ENCODE measurements at regions not wholly inside any gene's neighbourhood (a gene's known extent, or its start where the extent isn't known, plus 50 kb on each side); places are given as distances from the start of the nearest gene placed in this dataset.

GRCh38 chr5:125152461-125153189 lies 406.2 kb upstream of the ZNF608 start:
- no peak for FAIRE-seq
- H3K27ac ChIP-seq (ENCODE audit: extremely low read length, insufficient read depth, low read length) = no peak overlapping the region
- in situ Hi-C loops (cut with HindIII; ENCODE audit: extremely low pct_ligation_motif_present, low pct_unique_long_range_greater_than_20kb) = no loop called here
- no peaks in the 10 kb centered on the region for H3K36me3 ChIP-seq (replicated peaks in 1 of 2; ENCODE audit: control insufficient read depth in 1 of 2, insufficient read depth in 2 of 2, low read length in 2 of 2)
- ChIA-PET POLR2A (no interaction called here), CTCF (ENCODE audit: low intra/inter-chr PET ratio, low total read pairs) (no interaction called here)
- no peak for ATAC-seq
- H3K4me1 ChIP-seq (ENCODE audit: insufficient read depth, low read length) = no peaks in the 10 kb centered on the region
- no peak overlapping the region for H2AFZ ChIP-seq (ENCODE audit: low read length)
- no TSS peak for BruUV-seq (replicated peaks)
- no peaks in the 10 kb centered on the region for H3K9me3 ChIP-seq (ENCODE audit: low read length)
- H3K9ac ChIP-seq (ENCODE audit: insufficient read depth, low read depth, low read length) = no peak overlapping the region
- H4K20me1 ChIP-seq (ENCODE audit: insufficient read depth, low read length) = no peaks in the 10 kb centered on the region
- no peak overlapping the region for H3K4me3 ChIP-seq (replicated peaks in 1 of 3; ENCODE audit: insufficient read depth in 1 of 3, low read depth in 2 of 3, low read length in 3 of 3)
- H3K79me2 ChIP-seq (ENCODE audit: insufficient read depth, low read length) = no peaks in the 10 kb centered on the region
- DNase-seq (ENCODE audit: low spot score) = no peak
- H3K4me2 ChIP-seq (ENCODE audit: low read depth, low read length) = no peak overlapping the region
- 58% methylated on average over 11 of the region's 13 CpGs for WGBS (ENCODE audit: low lambda C conversion rate)
- TF ChIP-seq ZNF275 (CRISPR knock-in tag; IDR thresholded peaks at IDR 0.05; ENCODE audit: borderline replicate concordance) (no peak), MEIS2 (CRISPR knock-in tag; IDR thresholded peaks at IDR 0.05) (no peak), FLYWCH1 (CRISPR knock-in tag; IDR thresholded peaks at IDR 0.05) (no peak), PTBP1 (IDR thresholded peaks at IDR 0.05; ENCODE audit: low read depth, low read length, poor library complexity, severe bottlenecking) (no peak)
- TF ChIP-seq, protein P1, sequence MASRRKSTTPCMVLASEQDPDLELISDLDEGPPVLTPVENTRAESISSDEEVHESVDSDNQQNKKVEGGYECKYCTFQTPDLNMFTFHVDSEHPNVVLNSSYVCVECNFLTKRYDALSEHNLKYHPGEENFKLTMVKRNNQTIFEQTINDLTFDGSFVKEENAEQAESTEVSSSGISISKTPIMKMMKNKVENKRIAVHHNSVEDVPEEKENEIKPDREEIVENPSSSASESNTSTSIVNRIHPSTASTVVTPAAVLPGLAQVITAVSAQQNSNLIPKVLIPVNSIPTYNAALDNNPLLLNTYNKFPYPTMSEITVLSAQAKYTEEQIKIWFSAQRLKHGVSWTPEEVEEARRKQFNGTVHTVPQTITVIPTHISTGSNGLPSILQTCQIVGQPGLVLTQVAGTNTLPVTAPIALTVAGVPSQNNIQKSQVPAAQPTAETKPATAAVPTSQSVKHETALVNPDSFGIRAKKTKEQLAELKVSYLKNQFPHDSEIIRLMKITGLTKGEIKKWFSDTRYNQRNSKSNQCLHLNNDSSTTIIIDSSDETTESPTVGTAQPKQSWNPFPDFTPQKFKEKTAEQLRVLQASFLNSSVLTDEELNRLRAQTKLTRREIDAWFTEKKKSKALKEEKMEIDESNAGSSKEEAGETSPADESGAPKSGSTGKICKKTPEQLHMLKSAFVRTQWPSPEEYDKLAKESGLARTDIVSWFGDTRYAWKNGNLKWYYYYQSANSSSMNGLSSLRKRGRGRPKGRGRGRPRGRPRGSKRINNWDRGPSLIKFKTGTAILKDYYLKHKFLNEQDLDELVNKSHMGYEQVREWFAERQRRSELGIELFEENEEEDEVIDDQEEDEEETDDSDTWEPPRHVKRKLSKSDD (CRISPR knock-in tag; IDR thresholded peaks at IDR 0.05; ENCODE audit: low read depth) = no peak
- no peaks in the 10 kb centered on the region for H3K27me3 ChIP-seq (ENCODE audit: control insufficient read depth in 1 of 2, insufficient read depth in 2 of 2, low read length in 2 of 2)
- intact Hi-C loops (cut with micrococcal nuclease; ENCODE audit: unreplicated experiment) = no loop called here

Data from HepG2 (cell line).